Hepatocyte (in vitro differentiated cells): ENCODE measurements at regions not wholly inside any gene's neighbourhood (a gene's known extent, or its start where the extent isn't known, plus 50 kb on each side); places are given as distances from the start of the nearest gene placed in this dataset.

Source experiments
- EZH2 ChIP-seq: fragments of 200-600 bp; sonication (generic); IDR thresholded peaks from 2 replicates; pipeline ENCODE4 v1.6.1; 2016; ENCODE audit warnings: antibody characterized with exemption, mild to moderate bottlenecking, borderline replicate concordance
- EZH2phosphoT487 ChIP-seq: fragments of 200-600 bp; sonication (generic); IDR thresholded peaks from one replicate; pipeline ENCODE4 v1.6.1; 2018; ENCODE audit warnings: antibody characterized with exemption, mild to moderate bottlenecking, low read depth, moderate library complexity; ENCODE audit not compliant: unreplicated experiment, severe bottlenecking
- TF ChIP-seq, protein P1 (sequence below): fragments of 200-600 bp; sonication (generic); IDR thresholded peaks from 2 replicates; pipeline ENCODE4 v1.5.1; 2016; ENCODE audit warnings: antibody characterized with exemption, mild to moderate bottlenecking; ENCODE audit not compliant: poor library complexity

DNA sequence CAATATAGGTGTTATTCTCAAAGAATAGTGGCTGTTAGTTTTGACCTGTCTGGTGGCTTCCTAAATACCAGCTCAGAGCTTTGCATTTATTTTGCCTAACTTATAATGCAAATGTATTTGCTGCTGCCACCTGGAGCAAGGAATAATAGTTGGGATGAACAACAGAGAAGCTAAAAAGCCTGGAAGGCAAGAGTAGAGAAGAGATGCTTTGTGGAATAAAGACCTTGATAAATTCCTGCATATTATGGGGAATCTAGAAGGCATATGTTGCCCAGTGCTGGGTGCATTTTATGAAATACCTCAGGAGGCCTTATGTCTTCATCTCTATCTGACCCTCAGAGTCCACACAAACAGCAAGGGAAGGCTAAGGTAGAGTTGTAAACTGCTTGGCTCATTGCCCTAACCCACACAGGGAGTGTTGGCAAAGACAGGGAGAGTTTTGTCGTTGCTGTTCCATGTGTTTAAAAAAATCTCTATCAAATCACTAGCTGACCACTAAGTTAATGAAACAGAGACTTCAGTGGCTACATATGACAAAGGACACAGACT lies 53.7 kb upstream of the SCAF11 start:
- TF ChIP-seq, protein P1, sequence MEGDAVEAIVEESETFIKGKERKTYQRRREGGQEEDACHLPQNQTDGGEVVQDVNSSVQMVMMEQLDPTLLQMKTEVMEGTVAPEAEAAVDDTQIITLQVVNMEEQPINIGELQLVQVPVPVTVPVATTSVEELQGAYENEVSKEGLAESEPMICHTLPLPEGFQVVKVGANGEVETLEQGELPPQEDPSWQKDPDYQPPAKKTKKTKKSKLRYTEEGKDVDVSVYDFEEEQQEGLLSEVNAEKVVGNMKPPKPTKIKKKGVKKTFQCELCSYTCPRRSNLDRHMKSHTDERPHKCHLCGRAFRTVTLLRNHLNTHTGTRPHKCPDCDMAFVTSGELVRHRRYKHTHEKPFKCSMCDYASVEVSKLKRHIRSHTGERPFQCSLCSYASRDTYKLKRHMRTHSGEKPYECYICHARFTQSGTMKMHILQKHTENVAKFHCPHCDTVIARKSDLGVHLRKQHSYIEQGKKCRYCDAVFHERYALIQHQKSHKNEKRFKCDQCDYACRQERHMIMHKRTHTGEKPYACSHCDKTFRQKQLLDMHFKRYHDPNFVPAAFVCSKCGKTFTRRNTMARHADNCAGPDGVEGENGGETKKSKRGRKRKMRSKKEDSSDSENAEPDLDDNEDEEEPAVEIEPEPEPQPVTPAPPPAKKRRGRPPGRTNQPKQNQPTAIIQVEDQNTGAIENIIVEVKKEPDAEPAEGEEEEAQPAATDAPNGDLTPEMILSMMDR, result no peak
- TF ChIP-seq EZH2 (no peak), EZH2phosphoT487 (no peak)
